Vagina (tissue), 2 donors: ENCODE measurements at regions not wholly inside any gene's neighbourhood (a gene's known extent, or its start where the extent isn't known, plus 50 kb on each side); places are given as distances from the start of the nearest gene placed in this dataset.

ENCODE experiments used
- DNase-seq, 2 donors: peaks; one replicate each; pipeline ENCODE4 v3.0.0-alpha.2; 2017; ENCODE audit errors: extremely low spot score in 2 of 2
- H3K27ac ChIP-seq: fragments of 200-600 bp; sonication (generic); one replicate; pipeline ENCODE4 v1.5.1; 2019
- H3K27me3 ChIP-seq: fragments of 200-600 bp; sonication (generic); one replicate; pipeline ENCODE4 v1.5.1; 2019
- H3K36me3 ChIP-seq, 2 donors: fragments of 200-600 bp; sonication (generic); one replicate each; pipeline ENCODE4 v1.5.1; 2017 to 2019
- H3K4me1 ChIP-seq: fragments of 200-600 bp; sonication (generic); one replicate; pipeline ENCODE4 v1.5.1; 2019
- H3K4me3 ChIP-seq, 2 donors: fragments of 200-600 bp; sonication (generic); 1 replicate in 1 of 2; 2 replicates in 1 of 2; pipeline ENCODE4 v1.5.1; 2016 to 2019
- H3K9me3 ChIP-seq: fragments of 200-600 bp; sonication (generic); one replicate; pipeline ENCODE4 v1.5.1; 2019
- CTCF ChIP-seq, 3 experiments: fragments of 450-650 bp in 2 of 3; fragments of 200-600 bp in 1 of 3; sonication (generic) in 1 of 3; IDR thresholded peaks; one replicate each; pipeline ENCODE4 v1.5.1; 2017 to 2019; ENCODE audit warnings: antibody characterized with exemption in 3 of 3, mild to moderate bottlenecking in 2 of 3, moderate library complexity in 2 of 3
- POLR2A ChIP-seq, 2 donors: fragments of 450-650 bp; IDR thresholded peaks; one replicate each; pipeline ENCODE4 v1.6.1; 2017; ENCODE audit warnings: antibody characterized with exemption in 2 of 2, mild to moderate bottlenecking in 2 of 2, moderate library complexity in 2 of 2
- POLR2AphosphoS5 ChIP-seq, 2 donors: sonication (generic); formaldehyde crosslinking; IDR thresholded peaks; one replicate each; pipeline ENCODE4 v1.9.0; 2017; ENCODE audit warnings: antibody characterized with exemption in 2 of 2, mild to moderate bottlenecking in 2 of 2, low read depth in 1 of 2; ENCODE audit not compliant: insufficient read depth in 1 of 2
- intact Hi-C: fragments of 100-400 bp; cut with DNase I; formaldehyde crosslinking; loops from one replicate; pipeline ENCODE4 v1.15.1; 2023

- Histone ChIP-seq H3K36me3 (no peaks in the 10 kb centered on the region), H3K27ac (no peak overlapping the region), H3K4me3 (no peak overlapping the region), H3K27me3 (no peaks in the 10 kb centered on the region), H3K9me3 (no peaks in the 10 kb centered on the region), H3K4me1 (no peaks in the 10 kb centered on the region)
- no peak for DNase-seq
- TF ChIP-seq POLR2AphosphoS5 (IDR thresholded peaks at IDR 0.05; ENCODE audit: insufficient read depth in 1 of 2, low read depth in 1 of 2) = no peak
- intact Hi-C loops = no loop called here
Observed at GRCh38 chr6:111957623-111958315, 84.5 kb upstream of the FYN start.

GRCh38 chr6:111958534-111958933, 85.3 kb upstream of the FYN start:
- intact Hi-C loops = no loop called here
- Histone ChIP-seq H3K4me1 (no peaks in the 10 kb centered on the region), H3K36me3 (no peaks in the 10 kb centered on the region), H3K9me3 (no peaks in the 10 kb centered on the region), H3K4me3 (no peak overlapping the region), H3K27ac (no peak overlapping the region), H3K27me3 (no peaks in the 10 kb centered on the region)
- DNase-seq = no peak
- TF ChIP-seq CTCF (IDR thresholded peaks at IDR 0.05) (no peak), POLR2A (IDR thresholded peaks at IDR 0.05) (no peak), POLR2AphosphoS5 (IDR thresholded peaks at IDR 0.05; ENCODE audit: insufficient read depth in 1 of 2, low read depth in 1 of 2) (no peak)

GRCh38 chr6:111959766-111960165, 86.5 kb upstream of the FYN start:
- no peak overlapping the region for H3K27ac ChIP-seq
- H3K4me3 ChIP-seq = no peak overlapping the region
- H3K27me3 ChIP-seq = no peaks in the 10 kb centered on the region
- no peaks in the 10 kb centered on the region for H3K9me3 ChIP-seq
- TF ChIP-seq POLR2A (IDR thresholded peaks at IDR 0.05) (no peak), CTCF (IDR thresholded peaks at IDR 0.05) (no peak), POLR2AphosphoS5 (IDR thresholded peaks at IDR 0.05; ENCODE audit: insufficient read depth in 1 of 2, low read depth in 1 of 2) (no peak)
- H3K36me3 ChIP-seq = no peaks in the 10 kb centered on the region
- DNase-seq = no peak
- H3K4me1 ChIP-seq = no peaks in the 10 kb centered on the region
- intact Hi-C loops = no loop called here

- Histone ChIP-seq H3K36me3 (no peaks in the 10 kb centered on the region), H3K27me3 (no peaks in the 10 kb centered on the region), H3K4me1 (no peaks in the 10 kb centered on the region), H3K4me3 (no peak overlapping the region), H3K9me3 (no peaks in the 10 kb centered on the region), H3K27ac (no peak overlapping the region)
- TF ChIP-seq POLR2AphosphoS5 (IDR thresholded peaks at IDR 0.05; ENCODE audit: insufficient read depth in 1 of 2, low read depth in 1 of 2) (no peak), CTCF (IDR thresholded peaks at IDR 0.05) (no peak), POLR2A (IDR thresholded peaks at IDR 0.05) (no peak)
- DNase-seq = no peak
- intact Hi-C loops = no loop called here
Observed at GRCh38 chr6:111967131-111967530, 86.8 kb upstream of the CCN6 start.

GRCh38 chr6:111970426-111970825, 83.5 kb upstream of the CCN6 start:
- Histone ChIP-seq H3K27me3 (no peaks in the 10 kb centered on the region), H3K4me3 (no peak overlapping the region)

More at GRCh38 chr6:111970426-111970825, 83.5 kb upstream of the CCN6 start:
- no peak for TF ChIP-seq POLR2AphosphoS5 (IDR thresholded peaks at IDR 0.05; ENCODE audit: insufficient read depth in 1 of 2, low read depth in 1 of 2)
- TF ChIP-seq CTCF (IDR thresholded peaks at IDR 0.05) = no peak
- no peak for TF ChIP-seq POLR2A (IDR thresholded peaks at IDR 0.05)
- Histone ChIP-seq H3K27ac (no peak overlapping the region), H3K9me3 (no peaks in the 10 kb centered on the region), H3K4me1 (no peaks in the 10 kb centered on the region), H3K36me3 (no peaks in the 10 kb centered on the region)
- intact Hi-C loops = no loop called here
- DNase-seq = no peak
